ENCODE measurements at regions not wholly inside any gene's neighbourhood (a gene's known extent, or its start where the extent isn't known, plus 50 kb on each side); places are given as distances from the start of the nearest gene placed in this dataset.

GRCh38 chr16:51035110-51035498, 116.0 kb downstream of the SALL1 start:
- DNase-seq = no peak

- no peak for DNase-seq
These were observed 116.5 kb downstream of the SALL1 start for GRCh38 chr16:51034481-51035109.

- no peak for DNase-seq
These were observed 119.5 kb downstream of the SALL1 start for GRCh38 chr16:51031598-51031997.

GRCh38 chr16:51030516-51030915, 120.6 kb downstream of the SALL1 start:
- DNase-seq = no peak

GRCh38 chr16:51025588-51026290, 125.3 kb downstream of the SALL1 start:
- DNase-seq = no peak

GRCh38 chr16:51024703-51025102, 126.4 kb downstream of the SALL1 start:
- no peak for DNase-seq

- DNase-seq = no peak
These were observed 128.1 kb downstream of the SALL1 start for GRCh38 chr16:51022955-51023354.

GRCh38 chr16:51019617-51020016, 131.5 kb downstream of the SALL1 start:
- no peak for DNase-seq

- DNase-seq = no peak
These were observed 133.1 kb downstream of the SALL1 start for GRCh38 chr16:51017969-51018368.

- DNase-seq = no peak
These were observed 138.7 kb downstream of the SALL1 start for GRCh38 chr16:51012396-51012795.

GRCh38 chr16:51010817-51011216, 140.3 kb downstream of the SALL1 start:
- no peak for DNase-seq

- DNase-seq = no peak
These were observed 141.3 kb downstream of the SALL1 start for GRCh38 chr16:51009813-51010212.

- DNase-seq = no peak
These were observed 141.7 kb downstream of the SALL1 start for GRCh38 chr16:51009359-51009758.

- no peak for DNase-seq
These were observed 142.5 kb downstream of the SALL1 start for GRCh38 chr16:51008607-51009006.

GRCh38 chr16:51008037-51008436, 143.0 kb downstream of the SALL1 start:
- DNase-seq = no peak

- no peak for DNase-seq
These were observed 147.1 kb downstream of the SALL1 start for GRCh38 chr16:51003850-51004566.

- DNase-seq = no peak
These were observed 148.1 kb downstream of the SALL1 start for GRCh38 chr16:51002881-51003490.

GRCh38 chr16:50999181-50999580, 151.9 kb downstream of the SALL1 start:
- no peak for DNase-seq

GRCh38 chr16:50998411-50998810, 152.7 kb downstream of the SALL1 start:
- DNase-seq = no peak

GRCh38 chr16:50997679-50998078, 153.4 kb downstream of the SALL1 start:
- DNase-seq = no peak

- no peak for DNase-seq
These were observed 154.3 kb downstream of the SALL1 start for GRCh38 chr16:50996830-50997186.

GRCh38 chr16:50996166-50996829, 154.8 kb downstream of the SALL1 start:
- no peak for DNase-seq

- no peak for DNase-seq
These were observed 156.1 kb downstream of the SALL1 start for GRCh38 chr16:50994995-50995394.

All from T1000 (cell line).